Tibial nerve (tissue), 4 donors: ENCODE measurements at regions not wholly inside any gene's neighbourhood (a gene's known extent, or its start where the extent isn't known, plus 50 kb on each side); places are given as distances from the start of the nearest gene placed in this dataset.

Experiments
- DNase-seq, 2 donors: peaks; one replicate each; pipeline ENCODE4 v3.0.0-alpha.2; 2019; ENCODE audit warnings: low spot score in 2 of 2
- H3K27ac ChIP-seq, 4 donors: fragments of 200-600 bp; sonication (generic) in 3 of 4; one replicate each; pipeline ENCODE4 v1.5.1; 2017 to 2019; ENCODE audit warnings: mild to moderate bottlenecking in 1 of 4
- H3K27me3 ChIP-seq, 2 donors: fragments of 200-600 bp; sonication (generic) in 1 of 2; one replicate each; pipeline versions ENCODE4 v1.5.1 to v1.6.0; 2017 to 2019
- H3K36me3 ChIP-seq, 3 donors: fragments of 200-600 bp; sonication (generic); one replicate each; pipeline ENCODE4 v1.5.1; 2018 to 2019
- H3K4me1 ChIP-seq, 4 donors: fragments of 200-600 bp; sonication (generic) in 3 of 4; one replicate each; pipeline ENCODE4 v1.5.1; 2017 to 2019
- H3K4me3 ChIP-seq, 4 donors: fragments of 200-600 bp; sonication (generic) in 3 of 4; one replicate each; pipeline ENCODE4 v1.5.1; 2017 to 2019; ENCODE audit warnings: mild to moderate bottlenecking in 1 of 4, moderate library complexity in 1 of 4
- H3K9me3 ChIP-seq, 4 donors: fragments of 200-600 bp; sonication (generic) in 3 of 4; one replicate each; pipeline ENCODE4 v1.5.1; 2017 to 2019
- CTCF ChIP-seq, 5 experiments: fragments of 200-600 bp in 3 of 5; fragments of 450-650 bp in 2 of 5; sonication (generic) in 3 of 5; IDR thresholded peaks; one replicate each; pipeline ENCODE4 v1.5.1; 2016 to 2019; ENCODE audit warnings: antibody characterized with exemption in 5 of 5, mild to moderate bottlenecking in 3 of 5, moderate library complexity in 2 of 5
- EP300 ChIP-seq, 2 donors: sonication (generic); formaldehyde crosslinking; IDR thresholded peaks; one replicate each; pipeline ENCODE4 v1.6.1; 2017; ENCODE audit warnings: antibody characterized with exemption in 2 of 2, mild to moderate bottlenecking in 1 of 2
- POLR2A ChIP-seq, 2 donors: fragments of 450-650 bp; IDR thresholded peaks; one replicate each; pipeline ENCODE4 v1.6.1; 2017; ENCODE audit warnings: antibody characterized with exemption in 2 of 2, mild to moderate bottlenecking in 2 of 2, moderate library complexity in 2 of 2
- WGBS, 2 donors: methylation state at CpG; one replicate each; pipeline ENCODE4 v1.1.5; 2018; 5-methylcytosine and 5-hydroxymethylcytosine counted together

- 63 to 76% methylated on average over 5 of the region's 5 CpGs for WGBS, 2 donors
- Histone ChIP-seq H3K9me3 (no peaks in the 10 kb centered on the region), H3K27ac (no peak overlapping the region), H3K4me3 (no peak overlapping the region), H3K4me1 (no peaks in the 10 kb centered on the region), H3K27me3 (no peaks in the 10 kb centered on the region), H3K36me3 (no peaks in the 10 kb centered on the region)
- TF ChIP-seq CTCF (IDR thresholded peaks at IDR 0.05) (no peak), EP300 (IDR thresholded peaks at IDR 0.05) (no peak), POLR2A (IDR thresholded peaks at IDR 0.05) (no peak)
- no peak for DNase-seq
These were observed 692.8 kb upstream of the CDH18 start for GRCh38 chr5:20680718-20681302.

GRCh38 chr5:20678814-20679298 is 690.9 kb upstream of the CDH18 start:
- TF ChIP-seq POLR2A (IDR thresholded peaks at IDR 0.05) (no peak), EP300 (IDR thresholded peaks at IDR 0.05) (no peak), CTCF (IDR thresholded peaks at IDR 0.05) (no peak)
- Histone ChIP-seq H3K9me3 (no peaks in the 10 kb centered on the region), H3K4me3 (no peak overlapping the region), H3K36me3 (no peaks in the 10 kb centered on the region), H3K27ac (no peak overlapping the region), H3K4me1 (no peaks in the 10 kb centered on the region), H3K27me3 (no peaks in the 10 kb centered on the region)
- 58 to 80% methylated on average over 1 of the region's 1 CpG for WGBS, 2 donors
- DNase-seq = no peak

- H3K4me3 ChIP-seq = no peak overlapping the region
- no peak for TF ChIP-seq EP300 (IDR thresholded peaks at IDR 0.05)
- no peak for TF ChIP-seq CTCF (IDR thresholded peaks at IDR 0.05)
- no peak for TF ChIP-seq POLR2A (IDR thresholded peaks at IDR 0.05)
- no peaks in the 10 kb centered on the region for H3K4me1 ChIP-seq
- H3K36me3 ChIP-seq = no peaks in the 10 kb centered on the region
- DNase-seq = no peak
- H3K27ac ChIP-seq = no peak overlapping the region
- H3K9me3 ChIP-seq = no peaks in the 10 kb centered on the region
- H3K27me3 ChIP-seq = no peaks in the 10 kb centered on the region
These were observed 690.4 kb upstream of the CDH18 start for GRCh38 chr5:20678386-20678785.

- Histone ChIP-seq H3K27me3 (no peaks in the 10 kb centered on the region), H3K4me1 (no peaks in the 10 kb centered on the region), H3K4me3 (no peak overlapping the region), H3K36me3 (no peaks in the 10 kb centered on the region), H3K27ac (no peak overlapping the region), H3K9me3 (no peaks in the 10 kb centered on the region)
- no peak for TF ChIP-seq EP300 (IDR thresholded peaks at IDR 0.05)
- TF ChIP-seq CTCF (IDR thresholded peaks at IDR 0.05) = no peak
- TF ChIP-seq POLR2A (IDR thresholded peaks at IDR 0.05) = no peak
- no peak for DNase-seq
- WGBS, 2 donors = 69 to 72% methylated on average over 3 of the region's 3 CpGs
These were observed 672.6 kb upstream of the CDH18 start for GRCh38 chr5:20660588-20660987.

GRCh38 chr5:20656262-20656661 is 668.3 kb upstream of the CDH18 start:
- H3K9me3 ChIP-seq = no peaks in the 10 kb centered on the region
- no peaks in the 10 kb centered on the region for H3K4me1 ChIP-seq
- no peak overlapping the region for H3K27ac ChIP-seq
- H3K4me3 ChIP-seq = no peak overlapping the region
- TF ChIP-seq EP300 (IDR thresholded peaks at IDR 0.05) (no peak), POLR2A (IDR thresholded peaks at IDR 0.05) (no peak)
- no peaks in the 10 kb centered on the region for H3K36me3 ChIP-seq
- H3K27me3 ChIP-seq = no peaks in the 10 kb centered on the region
- no peak for DNase-seq

- H3K4me1 ChIP-seq = no peaks in the 10 kb centered on the region
- H3K27ac ChIP-seq = no peak overlapping the region
- no peak for DNase-seq
- no peaks in the 10 kb centered on the region for H3K27me3 ChIP-seq
- peaks cover 0 to 5% (median 0%) of the 10 kb centered on the region in 4 donors for H3K9me3 ChIP-seq
- 52 to 60% methylated on average over 4 of the region's 4 CpGs for WGBS, 2 donors
- no peaks in the 10 kb centered on the region for H3K36me3 ChIP-seq
- no peak for TF ChIP-seq POLR2A (IDR thresholded peaks at IDR 0.05)
- TF ChIP-seq EP300 (IDR thresholded peaks at IDR 0.05) = no peak
- no peak for TF ChIP-seq CTCF (IDR thresholded peaks at IDR 0.05)
- H3K4me3 ChIP-seq = no peak overlapping the region
These were observed 667.2 kb upstream of the CDH18 start for GRCh38 chr5:20655211-20655610.
